Astrocyte (in vitro differentiated cells and primary cell): ENCODE measurements at regions not wholly inside any gene's neighbourhood (a gene's known extent, or its start where the extent isn't known, plus 50 kb on each side); places are given as distances from the start of the nearest gene placed in this dataset.
A peak's percentile ranks its signal among the peaks of the same experiment; 100 is the strongest.

Experiments
- DNase-seq: peaks from one replicate; pipeline ENCODE4 v3.0.0-alpha.2; 2010; ENCODE audit warnings: low read depth
- FAIRE-seq: peaks from 2 replicates; lab custom pipeline; 2011; peaks lifted over from hg19 to GRCh38; lab: Jason Lieb, UNC
- H2AFZ ChIP-seq: 2 replicates; pipeline ENCODE4 v1.6.0; 2012; ENCODE audit warnings: low read depth, low read length, inconsistent platforms
- H3K27ac ChIP-seq: 2 replicates; pipeline ENCODE4 v1.5.1; 2011; ENCODE audit warnings: low read depth, low read length, inconsistent platforms
- H3K27me3 ChIP-seq: 2 replicates; pipeline ENCODE4 v1.6.0; 2011; ENCODE audit warnings: low read length, inconsistent platforms; ENCODE audit not compliant: insufficient read depth
- H3K36me3 ChIP-seq: 2 replicates; pipeline ENCODE4 v1.5.1; 2011; ENCODE audit warnings: low read length, inconsistent platforms; ENCODE audit not compliant: insufficient read depth
- H3K4me1 ChIP-seq: 2 replicates; pipeline ENCODE4 v1.5.1; 2011; ENCODE audit warnings: low read length, inconsistent platforms; ENCODE audit not compliant: insufficient read depth
- H3K4me2 ChIP-seq: 2 replicates; pipeline ENCODE4 v1.6.0; 2012; ENCODE audit warnings: low read length, inconsistent platforms
- H3K4me3 ChIP-seq: 2 replicates; pipeline ENCODE4 v1.5.1; 2011; ENCODE audit warnings: low read depth, mild to moderate bottlenecking, low read length, inconsistent platforms; ENCODE audit not compliant: insufficient read depth
- H3K79me2 ChIP-seq: 2 replicates; pipeline ENCODE4 v1.6.0; 2012; ENCODE audit warnings: mild to moderate bottlenecking, low read length, inconsistent platforms; ENCODE audit not compliant: insufficient read depth
- H3K9ac ChIP-seq: 2 replicates; pipeline ENCODE4 v1.6.0; 2012; ENCODE audit warnings: mild to moderate bottlenecking, low read length, inconsistent platforms
- H3K9me3 ChIP-seq: 2 replicates; pipeline ENCODE4 v1.5.1; 2012; ENCODE audit warnings: low read depth, mild to moderate bottlenecking, low read length, inconsistent platforms; ENCODE audit not compliant: insufficient read depth
- H4K20me1 ChIP-seq: 2 replicates; pipeline ENCODE4 v1.6.0; 2012; ENCODE audit warnings: low read length, inconsistent platforms; ENCODE audit not compliant: insufficient read depth
- H3K27ac Mint-ChIP-seq: one replicate; pipeline ENCODE4 v1.8.0; 2021; ENCODE audit warnings: mild to moderate bottlenecking, mixed read lengths; ENCODE audit not compliant: unreplicated experiment
- H3K27me3 Mint-ChIP-seq: one replicate; pipeline ENCODE4 v1.8.0; 2021; ENCODE audit warnings: low read depth, mixed read lengths; ENCODE audit not compliant: unreplicated experiment
- H3K36me3 Mint-ChIP-seq: one replicate; pipeline ENCODE4 v1.8.0; 2021; ENCODE audit warnings: low read depth, mixed read lengths; ENCODE audit not compliant: unreplicated experiment
- H3K4me1 Mint-ChIP-seq: one replicate; pipeline ENCODE4 v1.8.0; 2021; ENCODE audit warnings: low read depth, mixed read lengths; ENCODE audit not compliant: unreplicated experiment
- H3K4me3 Mint-ChIP-seq: one replicate; pipeline ENCODE4 v1.8.0; 2021; ENCODE audit warnings: mild to moderate bottlenecking, moderate library complexity, mixed read lengths; ENCODE audit not compliant: unreplicated experiment
- H3K9me3 Mint-ChIP-seq: one replicate; pipeline ENCODE4 v1.8.0; 2021; ENCODE audit warnings: mild to moderate bottlenecking, mixed read lengths; ENCODE audit not compliant: unreplicated experiment
- EZH2 ChIP-seq: IDR thresholded peaks from 2 replicates; pipeline ENCODE4 v1.6.1; 2012; ENCODE audit warnings: mild to moderate bottlenecking, low read length, inconsistent platforms; ENCODE audit not compliant: insufficient read depth
- TF ChIP-seq, protein P1 (sequence below): IDR thresholded peaks from 2 replicates; pipeline ENCODE4 v1.5.1; 2011; ENCODE audit warnings: low read depth, mild to moderate bottlenecking, inconsistent platforms, low read length, moderate library complexity; ENCODE audit not compliant: insufficient read depth

DNA sequence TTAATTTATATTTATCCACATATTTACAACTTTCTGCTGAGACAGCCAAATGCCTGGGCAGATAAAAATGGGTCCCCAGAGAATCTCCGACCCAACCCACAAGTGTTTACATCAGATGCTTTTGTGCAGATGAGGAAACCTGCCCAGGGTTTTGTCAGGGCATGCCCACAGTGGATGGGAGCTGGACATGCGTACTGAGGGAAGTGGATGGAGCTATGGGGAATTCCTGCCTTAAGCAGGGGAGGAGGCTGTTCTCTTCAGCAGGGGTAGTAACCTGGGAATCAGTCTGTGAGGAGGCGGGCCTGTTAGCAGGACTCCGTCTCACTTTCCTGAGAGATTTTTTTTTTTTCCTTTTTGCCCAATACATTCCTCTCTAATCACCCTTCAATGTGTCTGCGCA, 122.9 kb downstream of the RFC3 start:
- no peaks in the 10 kb centered on the region for H3K4me1 ChIP-seq
- DNase-seq = no peak
- no peaks in the 10 kb centered on the region for H3K27me3 Mint-ChIP-seq
- no peaks in the 10 kb centered on the region for H3K27me3 ChIP-seq
- H2AFZ ChIP-seq = peak overlapping the region; percentile 11
- H3K36me3 Mint-ChIP-seq = no peaks in the 10 kb centered on the region
- no peak overlapping the region for H3K4me2 ChIP-seq
- H3K9me3 Mint-ChIP-seq = no peaks in the 10 kb centered on the region
- no peaks in the 10 kb centered on the region for H3K36me3 ChIP-seq
- H3K4me3 Mint-ChIP-seq = no peak overlapping the region
- no peak overlapping the region for H3K27ac ChIP-seq
- H4K20me1 ChIP-seq = no peaks in the 10 kb centered on the region
- FAIRE-seq = no peak
- TF ChIP-seq, protein P1, sequence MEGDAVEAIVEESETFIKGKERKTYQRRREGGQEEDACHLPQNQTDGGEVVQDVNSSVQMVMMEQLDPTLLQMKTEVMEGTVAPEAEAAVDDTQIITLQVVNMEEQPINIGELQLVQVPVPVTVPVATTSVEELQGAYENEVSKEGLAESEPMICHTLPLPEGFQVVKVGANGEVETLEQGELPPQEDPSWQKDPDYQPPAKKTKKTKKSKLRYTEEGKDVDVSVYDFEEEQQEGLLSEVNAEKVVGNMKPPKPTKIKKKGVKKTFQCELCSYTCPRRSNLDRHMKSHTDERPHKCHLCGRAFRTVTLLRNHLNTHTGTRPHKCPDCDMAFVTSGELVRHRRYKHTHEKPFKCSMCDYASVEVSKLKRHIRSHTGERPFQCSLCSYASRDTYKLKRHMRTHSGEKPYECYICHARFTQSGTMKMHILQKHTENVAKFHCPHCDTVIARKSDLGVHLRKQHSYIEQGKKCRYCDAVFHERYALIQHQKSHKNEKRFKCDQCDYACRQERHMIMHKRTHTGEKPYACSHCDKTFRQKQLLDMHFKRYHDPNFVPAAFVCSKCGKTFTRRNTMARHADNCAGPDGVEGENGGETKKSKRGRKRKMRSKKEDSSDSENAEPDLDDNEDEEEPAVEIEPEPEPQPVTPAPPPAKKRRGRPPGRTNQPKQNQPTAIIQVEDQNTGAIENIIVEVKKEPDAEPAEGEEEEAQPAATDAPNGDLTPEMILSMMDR = no peak
- no peak for TF ChIP-seq EZH2
- H3K9ac ChIP-seq = no peak overlapping the region
- H3K79me2 ChIP-seq = no peaks in the 10 kb centered on the region
- H3K27ac Mint-ChIP-seq = peak overlapping the region; percentile 79
- H3K9me3 ChIP-seq = no peaks in the 10 kb centered on the region
- no peak overlapping the region for H3K4me3 ChIP-seq
- H3K4me1 Mint-ChIP-seq = peaks cover 11% of the 10 kb centered on the region

DNA sequence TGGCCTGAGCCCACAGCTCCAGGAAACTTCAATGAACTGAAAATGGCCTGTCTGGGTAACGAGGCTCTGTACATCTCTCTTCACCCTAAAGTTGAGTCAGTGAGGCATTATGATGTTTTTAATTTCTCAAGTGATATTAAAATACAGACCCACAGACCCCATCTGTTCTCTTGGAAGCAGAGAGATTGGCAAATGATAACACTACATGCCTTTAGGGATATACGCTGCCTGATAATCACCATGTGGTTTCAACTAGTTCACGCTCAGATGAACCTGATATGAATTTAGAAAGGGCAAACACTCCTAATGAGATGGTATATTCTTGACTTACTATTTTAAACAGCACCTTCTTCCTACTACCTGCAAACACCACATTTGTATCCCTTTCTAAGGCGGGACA, 127.5 kb downstream of the RFC3 start:
- DNase-seq = no peak
- H3K27ac Mint-ChIP-seq = no peak overlapping the region
- TF ChIP-seq, protein P1 = no peak
- TF ChIP-seq EZH2 = no peak
- H3K4me1 ChIP-seq = no peaks in the 10 kb centered on the region
- no peak overlapping the region for H2AFZ ChIP-seq
- peaks cover 2% of the 10 kb centered on the region for H3K36me3 Mint-ChIP-seq
- H3K9me3 Mint-ChIP-seq = peaks cover 7% of the 10 kb centered on the region
- no peak overlapping the region for H3K4me2 ChIP-seq
- H3K36me3 ChIP-seq = no peaks in the 10 kb centered on the region
- no peak overlapping the region for H3K4me3 ChIP-seq
- no peak overlapping the region for H3K4me3 Mint-ChIP-seq
- no peaks in the 10 kb centered on the region for H3K27me3 Mint-ChIP-seq
- FAIRE-seq = no peak
- H3K9ac ChIP-seq = no peak overlapping the region
- no peaks in the 10 kb centered on the region for H4K20me1 ChIP-seq
- H3K27ac ChIP-seq = no peak overlapping the region
- H3K4me1 Mint-ChIP-seq = peaks cover 8% of the 10 kb centered on the region
- no peaks in the 10 kb centered on the region for H3K27me3 ChIP-seq
- no peaks in the 10 kb centered on the region for H3K79me2 ChIP-seq
- no peaks in the 10 kb centered on the region for H3K9me3 ChIP-seq

DNA sequence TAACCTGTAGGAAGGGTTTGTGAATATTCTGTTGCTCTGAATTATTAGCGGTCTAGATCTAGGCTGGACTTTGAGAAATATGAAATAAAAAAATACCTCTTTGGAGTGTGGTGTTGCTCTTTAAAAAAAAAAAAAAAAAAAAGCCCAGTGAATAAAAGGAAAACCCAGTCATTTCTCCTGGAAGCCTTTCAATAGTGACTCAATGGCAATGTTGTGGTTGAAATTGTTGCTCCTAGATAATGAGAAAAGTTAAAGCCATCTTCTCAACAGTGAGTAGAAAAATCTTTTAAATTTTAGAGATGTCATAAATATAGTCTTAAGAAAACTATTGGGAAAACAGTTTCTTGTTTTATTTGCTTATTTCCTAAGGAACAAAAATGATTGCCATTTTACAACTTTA, 135.3 kb downstream of the RFC3 start:
- Mint-ChIP-seq H3K4me3 (no peak overlapping the region), H3K27me3 (no peaks in the 10 kb centered on the region), H3K27ac (no peak overlapping the region), H3K4me1 (no peaks in the 10 kb centered on the region), H3K36me3 (no peaks in the 10 kb centered on the region), H3K9me3 (no peaks in the 10 kb centered on the region)
- no peaks in the 10 kb centered on the region for H4K20me1 ChIP-seq
- FAIRE-seq = no peak
- no peaks in the 10 kb centered on the region for H3K27me3 ChIP-seq
- DNase-seq = peak; percentile 80
- no peaks in the 10 kb centered on the region for H3K79me2 ChIP-seq
- TF ChIP-seq, protein P1 = no peak
- TF ChIP-seq EZH2 = no peak
- peak overlapping the region; percentile 6 for H3K4me2 ChIP-seq
- H3K9ac ChIP-seq = no peak overlapping the region
- peak overlapping the region; percentile 10 for H3K27ac ChIP-seq
- no peaks in the 10 kb centered on the region for H3K36me3 ChIP-seq
- no peaks in the 10 kb centered on the region for H3K9me3 ChIP-seq
- H3K4me3 ChIP-seq = no peak overlapping the region
- H3K4me1 ChIP-seq = peaks cover 3% of the 10 kb centered on the region
- H2AFZ ChIP-seq = no peak overlapping the region
